Left colon (tissue), 2 donors: ENCODE measurements at regions not wholly inside any gene's neighbourhood (a gene's known extent, or its start where the extent isn't known, plus 50 kb on each side); places are given as distances from the start of the nearest gene placed in this dataset.
A peak's percentile ranks its signal among the peaks of the same experiment; 100 is the strongest.
"Not testable (repeated sequence)": the region's sequence is repeated elsewhere in the genome, so short reads cannot be mapped to it uniquely, and the experiment has no call there.

ENCODE experiments used
- ATAC-seq: fragments of 200-7000 bp; cut with Tn5 transposase; one replicate; pipeline ENCODE4 v1.9.1; 2020; ENCODE audit warnings: mild to moderate bottlenecking, moderate library complexity
- DNase-seq, 2 donors: peaks; one replicate each; pipeline ENCODE4 v3.0.0-alpha.2; 2020
- intact Hi-C, 2 donors: fragments of 100-400 bp; cut with DNase I in 1 of 2; cut with micrococcal nuclease in 1 of 2; formaldehyde crosslinking; loops; one replicate each; pipeline versions ENCODE4 v1.11.2 to v1.14.0; 2022; cut with DNase I, micrococcal nuclease
- donor health status: DM: no; HTN: no; CAD: no.
- donor health status: DM: yes; HTN: yes; CAD: no.

DNA sequence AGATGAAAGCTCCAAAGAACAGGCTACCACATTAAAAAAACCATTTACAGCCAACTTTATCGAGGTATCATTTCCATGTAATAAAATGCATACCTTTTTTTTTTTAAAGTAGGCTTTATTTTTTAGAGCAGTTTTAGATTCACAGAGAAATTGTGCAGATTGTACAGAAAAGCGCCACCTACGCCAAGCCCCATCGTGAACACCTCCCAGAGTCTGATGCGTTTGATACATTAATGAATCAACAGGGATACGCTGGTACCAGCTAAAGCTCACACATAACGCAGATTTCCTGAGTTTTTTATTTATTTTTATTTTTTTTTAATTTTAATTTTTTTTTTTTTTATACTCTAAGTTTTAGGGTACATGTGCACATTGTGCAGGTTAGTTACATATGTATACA is 129.9 kb downstream of the KIF26A start:
- ATAC-seq: no peak
- DNase-seq: no peak
- intact Hi-C loops: no loop called here

DNA sequence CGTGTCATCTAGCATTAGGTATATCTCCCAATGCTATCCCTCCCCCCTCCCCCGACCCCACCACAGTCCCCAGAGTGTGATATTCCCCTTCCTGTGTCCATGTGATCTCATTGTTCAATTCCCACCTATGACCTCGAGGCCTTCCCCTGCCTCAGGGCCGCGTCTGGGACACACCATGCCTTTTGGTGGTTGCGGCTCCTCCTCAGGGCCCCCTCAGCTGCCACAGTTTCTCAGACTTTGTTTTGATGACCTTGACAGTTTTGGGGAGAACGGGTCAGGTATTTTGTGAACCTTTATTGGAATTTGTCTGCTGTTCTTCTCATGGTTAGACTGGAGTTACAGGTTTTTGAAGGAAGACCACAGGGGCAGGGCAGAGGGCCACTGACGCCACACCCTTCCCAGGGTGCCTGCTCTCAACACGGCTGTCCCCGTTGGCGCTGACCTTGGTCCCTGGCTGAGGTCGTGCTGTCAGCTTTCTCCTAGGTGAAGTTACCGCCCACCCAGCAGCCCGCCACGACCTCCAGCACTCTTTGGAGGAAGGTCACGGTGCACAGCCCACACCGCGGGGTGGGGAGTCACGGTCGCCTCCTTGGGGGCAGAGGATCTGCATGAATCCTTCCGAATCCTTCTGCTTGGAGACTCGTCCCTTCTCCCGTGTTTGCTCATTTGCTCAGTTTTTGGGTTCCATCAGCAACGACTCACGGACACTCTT is 130.5 kb downstream of the KIF26A start:
- DNase-seq: no peak
- no peak for ATAC-seq
- intact Hi-C loops: no loop called here

DNA sequence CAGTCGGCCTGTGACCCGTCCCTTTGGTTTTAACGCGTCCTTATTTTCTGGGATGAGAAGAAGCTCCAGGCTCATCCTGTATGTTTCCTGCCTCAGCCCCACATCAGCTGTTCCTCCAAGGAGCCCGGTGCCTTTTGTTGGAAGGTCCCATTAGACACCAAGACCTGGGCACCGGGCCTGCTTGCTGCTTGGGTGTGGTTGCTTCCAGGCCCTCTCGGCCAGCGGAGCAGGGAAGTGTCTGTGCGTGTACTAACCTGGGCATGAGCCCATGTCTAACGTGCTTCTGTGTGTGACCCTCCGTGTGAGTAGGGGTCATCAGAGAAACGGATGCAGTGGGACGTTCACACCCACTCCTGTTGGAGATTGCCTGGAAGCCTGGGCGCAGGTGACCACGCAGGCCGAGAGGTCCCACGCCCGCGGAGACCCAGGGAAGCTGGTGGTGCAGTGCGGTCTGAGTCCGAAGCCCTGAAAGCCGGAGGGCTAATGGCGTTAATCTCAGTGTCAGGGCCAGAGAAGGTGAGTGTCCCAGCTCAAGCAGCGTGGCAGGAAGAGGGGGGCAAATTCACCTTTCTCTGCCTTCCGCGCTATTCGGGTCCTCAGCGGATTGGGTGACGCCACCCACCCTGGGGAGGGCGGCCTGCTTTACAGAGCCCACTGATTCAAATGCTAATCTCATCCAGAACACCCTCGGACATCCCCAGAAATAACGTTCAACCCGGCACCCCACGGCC is 131.3 kb downstream of the KIF26A start:
- ATAC-seq, intact Hi-C loops: not testable (repeated sequence)
- peak in 1 of 2 donors; percentile 17 for DNase-seq

DNA sequence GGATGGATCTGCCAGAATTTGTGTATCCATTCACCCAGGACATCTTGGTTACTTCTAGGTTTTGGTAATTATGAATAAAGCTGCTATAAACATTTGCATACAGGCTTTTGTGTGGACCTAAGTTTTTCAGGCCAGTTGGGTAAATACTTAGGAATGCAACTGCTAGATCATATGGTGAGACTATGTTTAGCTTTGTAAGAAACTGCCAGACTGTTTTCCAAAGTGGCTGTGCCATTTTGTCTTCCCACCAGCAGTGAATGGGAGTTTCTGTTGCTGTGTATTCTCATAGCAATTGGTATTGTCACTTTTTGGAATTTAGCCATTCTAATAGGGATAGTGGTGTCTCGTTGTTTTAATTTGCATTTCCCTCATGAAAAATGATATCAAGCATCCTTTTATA is 133.0 kb downstream of the KIF26A start:
- no peak for ATAC-seq
- intact Hi-C loops: no loop called here

DNA sequence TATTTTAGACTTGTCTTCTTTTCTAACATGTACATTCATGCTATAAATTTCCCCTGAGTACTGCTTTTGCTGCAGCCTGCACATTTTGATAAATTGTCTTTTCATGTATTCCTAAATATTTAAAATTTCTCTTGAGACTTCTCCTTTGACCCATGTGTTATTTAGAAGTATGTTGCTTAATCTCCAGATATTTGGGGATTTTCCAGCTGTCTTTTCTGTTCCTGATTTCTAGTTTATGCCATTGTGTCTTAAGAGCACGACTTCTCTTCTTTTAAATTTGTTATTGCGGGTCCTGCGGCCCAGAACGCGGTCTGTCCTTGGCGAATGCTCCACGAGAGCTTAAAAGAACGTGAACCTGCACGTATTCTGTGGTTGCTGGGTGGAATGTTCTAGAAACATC is 136.4 kb downstream of the KIF26A start:
- no peak for DNase-seq
- intact Hi-C loops: no loop called here
- ATAC-seq: no peak

More for the DNA sequence above, 133.0 kb downstream of the KIF26A start:
- no peak for DNase-seq

DNA sequence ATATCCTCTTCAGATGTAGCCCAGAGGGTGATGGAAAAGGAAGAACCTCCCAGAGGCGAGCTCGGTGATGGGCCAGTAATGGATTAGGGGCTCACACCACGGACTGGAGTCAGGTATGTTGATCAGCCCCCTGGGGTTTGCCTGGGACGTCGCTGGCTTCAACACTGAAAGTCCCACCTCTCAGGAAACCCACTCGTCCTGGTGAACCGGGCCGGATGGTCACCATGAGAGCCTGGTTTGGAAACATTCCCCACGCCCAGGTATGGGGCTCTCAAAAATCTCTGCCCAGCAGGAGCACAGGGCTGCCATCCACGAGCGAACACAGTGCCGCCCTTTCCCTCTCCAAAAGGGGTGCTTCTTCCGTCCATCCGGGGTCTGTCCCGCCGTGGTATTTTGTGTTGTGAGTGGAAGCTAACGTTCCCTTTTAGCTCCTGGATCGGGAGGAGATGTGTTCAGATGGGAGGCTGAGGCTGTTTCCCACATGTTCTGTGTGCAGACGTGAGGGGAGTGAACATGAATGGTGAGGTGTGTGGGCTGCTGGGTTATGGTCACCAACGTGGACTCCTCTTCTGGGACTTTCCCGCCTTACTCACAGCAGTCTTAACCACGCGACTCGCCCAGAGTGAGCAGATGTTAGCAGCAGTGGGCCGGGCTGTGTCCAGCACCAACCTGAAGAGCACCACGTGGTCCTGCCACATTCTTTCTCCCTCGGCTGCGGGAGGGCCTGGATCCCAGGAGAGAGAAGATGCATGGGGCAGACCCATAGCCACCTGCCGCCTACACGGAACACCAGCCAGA is 139.2 kb downstream of the KIF26A start:
- DNase-seq: peak in 1 of 2 donors; percentile 19
- no peak for ATAC-seq
- intact Hi-C loops: no loop called here

DNA sequence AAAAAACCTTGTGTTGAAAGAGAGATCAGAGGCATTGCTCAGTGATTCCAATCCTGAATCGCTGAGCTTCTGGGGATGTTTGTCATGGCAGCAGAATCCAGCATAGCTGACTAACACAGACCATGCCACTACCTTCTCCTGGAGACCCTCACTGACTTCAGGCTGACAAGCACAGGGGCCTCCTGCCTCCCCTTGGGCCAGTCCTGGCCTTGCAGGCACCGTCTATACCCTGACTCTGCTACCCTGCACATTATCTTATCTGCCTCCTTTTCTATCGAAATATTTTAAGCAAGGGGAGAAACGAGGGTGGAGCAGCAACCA is 139.8 kb downstream of the KIF26A start:
- intact Hi-C loops: no loop called here
- no peak for ATAC-seq
- DNase-seq: no peak

DNA sequence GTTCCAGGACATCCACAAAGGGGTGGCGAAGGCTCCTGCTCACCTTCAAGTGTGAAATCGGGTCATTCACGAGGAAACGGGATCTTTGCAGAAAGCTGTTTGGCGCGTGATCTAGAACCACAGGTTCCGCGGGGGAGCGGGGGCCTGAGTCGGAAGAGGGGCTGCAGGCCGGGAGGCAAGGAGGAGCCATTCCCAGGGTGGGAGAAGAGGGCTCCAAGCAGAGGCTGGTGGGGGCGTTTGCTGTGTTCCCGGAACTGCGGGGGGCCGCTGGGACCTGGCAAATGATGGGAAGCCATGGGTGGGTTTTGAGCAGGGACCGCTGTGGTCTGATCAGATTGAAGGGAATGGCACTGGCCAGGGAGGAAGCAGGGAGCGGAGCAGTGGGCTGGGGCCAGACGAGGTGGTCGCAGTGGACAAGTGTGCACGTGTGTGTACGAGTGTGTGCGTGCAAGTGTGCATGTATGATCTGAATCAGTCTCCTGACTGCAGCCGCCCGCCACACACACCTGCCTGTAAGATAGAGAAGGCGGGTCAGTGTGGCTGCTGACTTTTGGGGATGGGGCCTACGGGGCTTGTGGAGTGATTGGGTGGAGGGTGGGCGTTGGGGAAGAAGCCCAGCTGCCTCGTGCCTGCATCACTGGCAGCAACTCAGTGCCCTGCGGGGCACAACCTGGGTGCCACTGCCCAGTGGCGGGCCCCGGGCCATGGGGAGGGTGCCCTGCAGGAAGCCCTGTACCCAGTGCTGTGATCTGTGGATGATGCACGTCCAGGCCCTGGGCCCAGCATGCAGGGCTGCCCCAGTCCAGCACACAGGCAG is 141.9 kb downstream of the KIF26A start:
- intact Hi-C loops: no loop called here
- DNase-seq (peak in 1 of 2 donors; percentile 21), ATAC-seq (no peak)

DNA sequence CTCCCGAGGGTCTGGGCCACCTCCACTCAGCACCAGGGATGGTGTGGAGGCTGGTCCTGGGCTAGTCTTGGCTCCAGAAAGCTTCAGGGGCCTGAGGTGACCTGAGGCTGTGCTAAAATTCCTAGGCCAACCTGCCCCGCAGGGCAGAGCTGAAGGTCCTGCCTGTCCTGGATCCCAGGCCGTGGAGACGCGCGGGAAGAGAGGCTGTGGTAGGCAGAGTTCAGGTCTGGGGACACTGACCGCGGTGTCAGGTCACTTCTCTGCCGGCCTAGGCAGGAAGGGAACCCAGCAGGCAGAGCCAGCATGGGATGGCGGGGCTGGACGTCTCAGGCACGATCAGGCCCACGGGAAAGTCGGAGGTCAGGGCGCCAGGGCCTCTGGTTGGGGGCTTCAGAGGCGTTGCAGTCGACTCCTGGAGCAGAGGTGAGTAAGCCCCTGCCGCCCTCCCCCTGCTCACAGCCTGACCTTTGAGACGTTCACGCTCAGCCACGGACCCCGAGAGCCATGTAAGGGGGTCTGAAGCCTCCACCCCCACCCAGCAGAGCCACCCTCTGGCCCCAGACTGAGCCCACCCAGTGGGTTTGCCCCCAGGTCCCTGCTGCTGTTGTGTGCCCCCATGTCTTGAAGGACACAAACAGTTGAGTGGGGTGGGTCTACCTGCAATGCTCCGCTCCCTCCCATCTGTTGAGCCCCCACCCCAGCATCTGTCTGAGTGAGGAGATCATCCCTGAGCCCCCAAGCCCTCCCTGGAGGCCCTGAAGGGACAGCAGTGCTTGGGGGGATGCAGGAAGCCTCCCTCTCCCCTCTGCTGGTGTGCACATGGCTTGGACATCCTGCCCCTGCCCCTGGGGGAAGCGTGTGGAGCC is 142.7 kb downstream of the KIF26A start:
- DNase-seq: peak in 1 of 2 donors; percentile 27
- intact Hi-C loops: no loop called here
- no peak for ATAC-seq

DNA sequence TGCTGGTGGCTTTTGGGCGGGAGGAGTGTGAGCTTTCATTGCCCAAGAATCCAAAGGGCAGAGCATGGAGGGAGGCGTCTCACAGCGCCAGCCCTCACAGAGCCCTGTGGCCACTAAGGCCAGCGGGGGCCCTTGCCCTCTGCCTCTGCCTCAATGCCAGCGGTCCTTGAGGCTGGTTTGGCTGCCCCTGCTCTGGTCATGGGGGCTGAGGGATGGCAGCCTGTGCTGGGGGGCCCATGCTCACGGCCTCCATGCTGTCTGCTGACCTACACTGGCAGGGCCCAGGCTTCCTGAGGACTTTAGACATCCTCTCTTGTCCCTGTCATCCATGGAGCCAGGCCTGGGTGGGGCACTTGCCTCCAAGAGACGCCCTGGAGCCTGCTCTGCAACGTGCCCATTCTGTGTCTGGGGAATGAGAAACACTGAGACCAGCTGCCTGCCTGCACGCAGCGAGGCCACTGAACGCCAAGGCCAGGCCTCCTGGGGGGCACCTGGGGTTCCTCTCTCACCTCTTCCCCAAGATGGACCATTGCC is 143.4 kb downstream of the KIF26A start:
- DNase-seq: peak; percentile 66 to 70
- ATAC-seq: peak; percentile 49
- intact Hi-C loops: no loop called here

DNA sequence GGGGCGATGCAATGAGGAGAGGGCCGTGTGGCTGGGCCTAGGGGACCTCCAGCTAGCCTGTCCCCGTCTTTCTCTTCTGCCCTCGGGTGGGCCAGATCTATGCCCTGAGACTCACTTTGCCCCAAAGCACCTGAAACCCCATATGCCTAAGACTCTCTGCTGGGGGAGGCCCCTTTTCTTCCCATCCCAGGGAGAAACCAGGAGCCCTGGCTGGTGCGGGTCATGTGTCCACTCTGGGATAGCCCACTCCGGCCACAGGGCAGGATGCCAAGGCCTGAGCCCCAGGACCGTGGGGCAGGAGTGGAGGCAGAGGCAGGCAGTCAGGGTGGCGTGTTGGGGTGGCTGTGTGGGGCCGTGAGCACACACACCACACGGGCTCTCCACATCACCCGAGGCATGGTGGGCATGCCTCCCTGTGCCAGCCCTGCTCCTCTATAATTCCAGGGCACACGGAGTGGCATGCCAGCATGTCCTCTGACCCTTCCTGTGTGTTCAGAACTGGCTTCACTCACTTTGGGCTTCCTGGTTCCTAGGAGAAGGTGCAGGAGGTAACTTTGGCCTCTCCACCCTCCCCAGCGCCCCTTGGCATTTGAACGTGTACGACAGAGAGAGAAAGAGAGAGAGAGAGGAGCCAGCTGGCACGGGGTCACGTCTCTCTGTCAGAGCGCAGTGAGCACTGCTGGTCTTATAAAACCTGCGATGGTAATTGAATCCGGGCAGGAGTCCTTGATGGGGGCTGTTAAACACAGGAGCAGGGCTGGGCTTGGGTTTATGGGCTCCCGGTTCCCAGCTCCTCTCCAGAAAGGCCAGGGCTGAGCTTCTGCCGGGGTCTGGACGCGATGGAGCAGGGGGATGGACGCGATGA is 144.2 kb downstream of the KIF26A start:
- DNase-seq (peak; percentile 77 to 83), ATAC-seq (peak; percentile 68)
- intact Hi-C loops: no loop called here

DNA sequence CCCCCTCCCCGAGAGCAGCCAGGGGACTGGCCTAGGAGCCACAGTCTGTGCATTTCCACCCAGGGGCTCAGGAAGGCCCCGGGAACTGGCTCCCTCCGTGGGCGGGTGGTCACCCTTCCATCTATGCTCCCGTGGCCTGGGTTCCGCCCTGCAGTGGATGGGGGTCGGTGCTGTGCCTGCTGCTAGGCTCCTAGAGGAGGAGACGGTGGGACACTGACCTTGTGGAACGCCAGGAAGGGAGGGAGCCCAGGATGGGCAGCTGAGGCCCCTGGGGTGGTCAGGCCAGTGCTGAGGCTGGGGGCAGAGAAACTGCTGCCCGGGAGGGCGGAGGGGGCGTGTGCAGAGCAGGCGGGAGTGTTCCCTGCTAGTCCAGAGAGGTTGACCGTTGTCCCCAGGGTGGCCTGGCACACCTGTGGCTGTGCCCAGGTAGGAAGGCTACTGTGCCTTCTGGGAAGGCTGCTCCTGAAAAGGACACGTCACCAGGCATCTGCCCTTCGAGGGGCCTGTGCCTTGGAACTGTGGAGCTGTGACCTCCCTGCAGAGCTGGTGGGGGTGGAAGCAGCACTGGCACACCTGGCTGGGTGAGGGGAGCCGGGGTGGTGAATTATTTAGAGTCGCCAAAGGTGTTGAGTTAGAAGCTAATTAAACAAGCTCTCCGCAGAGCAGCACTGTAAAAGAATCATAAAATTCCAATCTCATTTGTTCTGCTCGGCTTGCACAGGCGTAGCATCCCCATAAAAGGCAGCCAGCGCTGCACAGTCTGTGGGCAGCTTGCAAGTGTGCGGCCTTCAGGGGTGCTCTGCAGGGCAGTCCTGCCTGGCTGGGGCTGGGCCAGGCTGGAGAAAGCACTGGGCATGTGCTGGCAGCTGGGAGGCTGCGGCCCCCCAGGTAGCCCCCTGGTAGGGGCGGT is 145.1 kb downstream of the KIF26A start:
- peak; percentile 73 to 89 for DNase-seq

DNA sequence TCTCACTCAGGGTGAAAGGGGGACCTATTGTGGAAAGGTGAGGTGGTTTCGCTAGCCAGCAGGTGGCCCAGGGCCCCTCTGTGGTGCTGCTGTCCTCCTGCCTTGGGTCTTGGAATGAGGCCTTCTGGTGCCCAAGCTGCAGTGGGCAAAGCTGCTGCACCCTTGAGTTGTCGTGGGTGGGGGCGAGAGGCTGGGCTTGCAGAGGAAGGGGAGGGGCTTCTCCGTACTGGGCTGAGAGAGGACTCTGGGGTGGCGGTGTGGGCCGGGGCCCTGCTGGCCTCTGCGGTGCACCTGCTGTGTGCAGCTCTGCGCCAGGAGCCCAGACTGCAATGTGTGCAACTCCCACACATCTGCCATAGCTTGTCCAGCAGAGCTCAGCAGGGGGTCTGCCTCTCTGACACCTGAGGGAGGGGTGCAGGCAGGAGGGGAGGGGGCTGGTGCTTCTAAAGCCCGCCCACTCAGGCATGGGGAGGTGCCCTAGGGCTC is 145.8 kb downstream of the KIF26A start:
- DNase-seq (peak; percentile 44 to 47), ATAC-seq (peak; percentile 8)
- intact Hi-C loops: no loop called here

More for the DNA sequence above, 145.1 kb downstream of the KIF26A start:
- intact Hi-C loops: no loop called here
- ATAC-seq: peak; percentile 73

DNA sequence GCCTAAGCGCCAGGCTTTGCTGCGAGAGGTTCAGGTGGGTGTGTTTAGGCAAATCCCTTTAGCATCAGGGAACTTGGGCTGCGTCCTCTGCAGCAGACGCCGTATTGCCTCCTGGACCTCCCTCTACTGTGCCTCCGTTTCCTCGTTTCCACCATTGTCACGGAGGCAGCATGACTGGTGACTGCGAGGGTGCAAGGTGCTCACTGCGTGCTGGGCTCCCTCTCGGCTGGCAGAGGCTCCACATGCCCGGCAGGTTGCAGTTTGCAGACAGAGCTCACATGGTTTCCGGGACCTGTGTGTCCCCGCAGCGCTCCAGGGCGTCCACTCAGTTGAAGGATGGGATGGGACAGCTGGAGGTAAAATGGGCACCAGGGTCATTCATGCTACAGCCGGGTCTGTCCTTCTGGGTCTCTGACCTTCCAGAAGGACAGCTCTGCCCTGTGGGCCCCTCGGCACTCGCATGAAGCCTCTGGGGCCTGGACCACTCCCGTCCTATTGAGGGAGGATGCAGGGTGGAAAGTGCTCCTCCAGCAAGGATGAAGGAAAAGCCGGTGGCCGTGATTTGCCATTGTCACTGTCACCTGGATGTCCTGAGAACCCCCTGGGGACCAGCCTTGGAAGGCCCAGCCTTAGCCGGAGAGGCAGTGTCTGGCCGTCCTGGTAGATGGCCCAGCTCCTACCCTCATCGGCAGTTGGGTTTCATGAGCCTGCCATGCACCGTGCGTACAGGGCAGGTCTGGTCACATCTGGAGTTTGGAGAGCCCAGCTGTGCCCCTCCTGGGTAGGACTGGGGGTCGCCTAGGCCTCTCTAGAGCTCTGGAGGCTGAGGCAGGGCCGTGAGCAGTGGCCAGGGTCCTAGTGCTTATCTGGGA is 146.5 kb downstream of the KIF26A start:
- intact Hi-C loops: no loop called here
- no peak for ATAC-seq
- peak; percentile 8 to 23 for DNase-seq

DNA sequence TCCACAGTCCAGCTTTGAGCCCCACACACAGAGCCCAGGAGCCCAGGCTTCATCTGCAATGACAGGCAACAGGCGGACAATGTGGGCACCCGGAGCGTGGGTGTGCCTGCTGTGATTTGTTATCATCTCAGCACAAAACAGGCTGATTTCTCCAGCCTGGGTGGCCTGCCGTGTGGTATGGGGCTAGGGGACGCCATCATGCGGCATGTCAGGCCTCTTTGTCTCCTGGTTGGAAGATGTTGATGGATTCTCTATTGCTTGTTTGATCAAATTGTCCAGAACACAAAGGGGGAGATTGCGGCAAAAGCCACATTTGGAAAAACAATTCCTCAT is 147.1 kb downstream of the KIF26A start:
- intact Hi-C loops: no loop called here
- DNase-seq (peak in 1 of 2 donors; percentile 2), ATAC-seq (no peak)
